BLaER1 (cell line): ENCODE measurements at regions not wholly inside any gene's neighbourhood (a gene's known extent, or its start where the extent isn't known, plus 50 kb on each side); places are given as distances from the start of the nearest gene placed in this dataset.

Experiments used
- H3K27ac ChIP-seq: shearing (Covaris generic); formaldehyde crosslinking; 2 replicates; pipeline ENCODE4 v1.8.1; 2022
- H3K27me3 ChIP-seq: shearing (Covaris generic); formaldehyde crosslinking; 2 replicates; pipeline ENCODE4 v1.8.1; 2022
- H3K36me3 ChIP-seq: shearing (Covaris generic); formaldehyde crosslinking; 2 replicates; pipeline ENCODE4 v1.8.1; 2022
- H3K4me1 ChIP-seq: shearing (Covaris generic); formaldehyde crosslinking; 2 replicates; pipeline ENCODE4 v1.8.1; 2022
- H3K4me2 ChIP-seq: shearing (Covaris generic); formaldehyde crosslinking; 2 replicates; pipeline ENCODE4 v1.8.1; 2022
- H3K4me3 ChIP-seq: shearing (Covaris generic); formaldehyde crosslinking; 2 replicates; pipeline ENCODE4 v1.8.1; 2022
- H3K9ac ChIP-seq: shearing (Covaris generic); formaldehyde crosslinking; 2 replicates; pipeline ENCODE4 v1.8.1; 2022
- H3K9me3 ChIP-seq: shearing (Covaris generic); formaldehyde crosslinking; 2 replicates; pipeline ENCODE4 v1.8.1; 2022
- H4K20me1 ChIP-seq: shearing (Covaris generic); formaldehyde crosslinking; 2 replicates; pipeline ENCODE4 v1.8.1; 2022
- Cebpa-rat ChIP-seq: shearing (Covaris generic); IDR thresholded peaks from 2 replicates; pipeline ENCODE4 v1.8.1; 2022

DNA sequence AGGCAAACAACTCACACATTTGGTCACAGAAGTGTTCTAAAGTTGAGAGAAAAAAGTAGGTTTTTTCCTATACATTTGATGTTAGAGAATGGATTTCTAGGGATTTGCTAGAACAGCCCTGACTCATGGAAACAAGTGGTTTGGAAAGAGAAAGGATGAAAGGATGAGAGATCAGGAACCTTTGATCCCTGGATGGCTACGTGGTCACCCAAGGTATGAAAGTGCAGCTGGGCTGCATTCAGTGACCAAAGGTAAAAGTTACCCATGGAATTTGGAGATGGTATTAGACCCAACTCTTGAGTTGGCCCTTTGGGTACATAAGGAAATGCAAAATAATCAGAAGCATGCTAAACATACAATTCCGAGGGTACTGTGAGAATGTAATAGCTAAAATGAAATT, 61.3 kb upstream of the SPIN1 start:
- no peak for TF ChIP-seq Cebpa-rat
- Histone ChIP-seq H3K4me2 (peak overlapping the region; percentile 65), H3K4me3 (no peak overlapping the region), H3K27me3 (no peaks in the 10 kb centered on the region), H3K36me3 (no peaks in the 10 kb centered on the region), H3K9me3 (peaks cover 24% of the 10 kb centered on the region), H4K20me1 (no peaks in the 10 kb centered on the region), H3K9ac (no peak overlapping the region), H3K4me1 (peaks cover 76% of the 10 kb centered on the region), H3K27ac (peak overlapping the region; percentile 99)

DNA sequence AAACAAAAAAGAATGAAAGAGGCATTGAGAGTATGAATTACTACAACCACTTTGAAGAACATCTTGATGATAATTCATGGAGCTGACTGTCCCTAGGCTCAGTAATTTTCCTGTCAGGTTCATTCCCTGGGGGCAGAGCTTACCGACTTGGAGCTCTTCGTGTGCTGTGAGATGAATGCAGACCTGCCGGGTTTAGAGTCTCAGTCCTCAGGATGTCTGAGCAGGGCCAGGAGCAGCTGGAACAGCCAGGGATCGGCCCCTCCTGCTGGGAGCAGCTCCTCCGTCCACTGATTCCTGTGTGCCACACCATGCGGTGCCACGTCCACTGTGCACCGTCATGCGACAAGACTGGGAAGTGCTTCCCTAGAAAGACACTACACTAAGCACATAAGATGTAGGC, 62.2 kb upstream of the SPIN1 start:
- Histone ChIP-seq H3K9ac (0 out of 2 replicates have a peak overlapping the region, but pooled peaks have one; percentile 30), H3K36me3 (no peaks in the 10 kb centered on the region), H4K20me1 (no peaks in the 10 kb centered on the region), H3K27me3 (no peaks in the 10 kb centered on the region), H3K4me1 (peaks cover 79% of the 10 kb centered on the region), H3K9me3 (peaks cover 24% of the 10 kb centered on the region), H3K4me2 (peak overlapping the region; percentile 65), H3K4me3 (no peak overlapping the region), H3K27ac (peak overlapping the region; percentile 99)
- TF ChIP-seq Cebpa-rat, result no peak

DNA sequence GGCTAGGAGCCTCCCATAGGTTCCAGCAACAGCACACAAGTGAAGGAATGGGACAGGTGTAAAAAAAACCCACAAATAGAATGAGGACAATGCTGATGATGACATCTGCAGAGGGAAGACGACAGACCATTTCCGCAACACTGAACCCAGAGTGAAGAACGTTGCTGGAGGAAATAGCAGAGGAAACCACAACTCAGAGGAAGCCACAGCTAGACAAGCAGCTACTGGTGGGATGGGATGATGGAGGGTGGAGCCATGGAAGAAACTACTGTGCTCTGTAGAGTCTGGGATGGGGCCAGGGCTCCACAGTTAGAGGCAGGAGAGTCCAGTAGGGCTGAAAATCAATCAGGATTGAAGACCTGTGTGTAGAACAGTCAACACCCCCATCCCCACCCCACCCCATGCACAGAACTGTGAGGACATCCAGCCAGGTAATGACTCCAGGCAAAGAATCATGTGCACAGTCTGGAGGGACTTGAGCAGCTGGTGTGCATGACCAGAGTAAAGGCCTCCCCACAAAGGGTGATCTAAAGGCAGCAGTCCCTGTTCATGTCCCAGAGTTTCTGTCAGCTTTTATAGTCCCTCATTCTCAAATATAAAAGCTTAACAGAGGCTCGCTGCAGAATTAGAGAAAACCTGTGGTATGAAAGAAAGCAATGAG, 65.2 kb upstream of the SPIN1 start:
- Histone ChIP-seq H3K4me1 (peaks cover 96% of the 10 kb centered on the region), H3K9me3 (no peaks in the 10 kb centered on the region), H3K9ac (peak overlapping the region; percentile 90), H3K36me3 (no peaks in the 10 kb centered on the region), H3K27me3 (no peaks in the 10 kb centered on the region), H3K4me2 (peak overlapping the region; percentile 65), H4K20me1 (no peaks in the 10 kb centered on the region), H3K27ac (peak overlapping the region; percentile 99), H3K4me3 (peak overlapping the region; percentile 32; the same call in 1 of the 2 replicates)
- TF ChIP-seq Cebpa-rat, result peak; percentile 73

DNA sequence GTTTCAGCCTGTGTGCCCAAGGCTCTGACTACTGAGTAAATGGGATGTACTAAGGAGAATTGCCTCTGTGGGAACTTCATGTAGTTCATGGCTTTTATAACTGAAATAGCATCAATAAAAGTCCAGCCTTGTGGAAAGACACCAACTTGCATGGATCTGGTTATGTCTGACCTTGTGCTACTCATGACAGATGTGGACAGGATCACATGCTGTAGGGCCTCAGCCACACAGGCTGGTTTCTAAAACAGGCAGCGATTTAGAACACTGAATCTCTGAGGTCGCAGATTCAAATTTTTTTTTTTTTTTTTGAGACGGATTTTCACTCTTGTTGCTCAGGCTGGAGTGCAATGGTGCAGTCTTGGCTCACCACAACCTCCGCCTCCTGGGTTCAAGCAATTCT, 66.5 kb upstream of the SPIN1 start:
- Histone ChIP-seq H3K27ac (peak overlapping the region; percentile 99), H3K4me1 (peaks cover 93% of the 10 kb centered on the region), H3K4me2 (peak overlapping the region; percentile 65), H3K9me3 (no peaks in the 10 kb centered on the region), H4K20me1 (no peaks in the 10 kb centered on the region), H3K36me3 (no peaks in the 10 kb centered on the region), H3K9ac (peak overlapping the region; percentile 90; the same call in 1 of the 2 replicates), H3K4me3 (no peak overlapping the region), H3K27me3 (no peaks in the 10 kb centered on the region)
- no peak for TF ChIP-seq Cebpa-rat

DNA sequence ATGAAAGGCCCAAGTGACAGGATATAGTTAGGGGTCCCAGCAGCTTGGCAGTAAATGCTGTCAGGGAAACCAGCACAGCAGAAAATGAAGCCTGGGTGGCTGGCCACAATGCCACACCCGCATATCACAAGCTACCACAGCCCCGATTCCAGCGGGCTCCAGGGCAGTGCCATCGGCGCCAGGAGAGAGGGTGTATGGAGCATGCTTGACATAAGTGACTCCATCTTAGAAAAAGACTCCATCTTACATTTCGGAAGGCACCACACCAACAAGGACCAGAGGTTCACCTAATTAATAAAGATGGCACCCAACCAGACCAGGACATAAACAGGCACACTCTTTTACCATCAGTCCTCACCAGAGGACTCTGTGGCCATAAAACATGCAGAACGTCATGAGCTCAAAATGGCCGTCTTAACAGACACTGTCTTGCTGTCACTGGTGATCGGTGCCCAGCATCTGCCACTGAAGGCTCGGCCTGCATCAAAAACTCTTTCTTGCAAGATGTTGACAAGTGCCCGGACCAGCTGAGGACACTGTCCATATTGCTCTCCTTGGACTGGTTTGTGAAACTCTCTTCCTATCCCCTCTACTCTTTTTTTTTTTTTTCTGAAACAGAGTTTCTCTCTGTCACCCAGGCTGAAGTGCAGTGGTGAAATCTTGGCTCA, 67.4 kb upstream of the SPIN1 start:
- no peaks in the 10 kb centered on the region for H3K36me3 ChIP-seq
- H3K4me3 ChIP-seq, result no peak overlapping the region
- H4K20me1 ChIP-seq, result no peaks in the 10 kb centered on the region
- H3K9ac ChIP-seq, result peak overlapping the region; percentile 90; the same call in 1 of the 2 replicates
- no peaks in the 10 kb centered on the region for H3K9me3 ChIP-seq
- peaks cover 93% of the 10 kb centered on the region for H3K4me1 ChIP-seq
- no peak for TF ChIP-seq Cebpa-rat
- H3K4me2 ChIP-seq, result peak overlapping the region; percentile 65
- no peaks in the 10 kb centered on the region for H3K27me3 ChIP-seq
- peak overlapping the region; percentile 99 for H3K27ac ChIP-seq

DNA sequence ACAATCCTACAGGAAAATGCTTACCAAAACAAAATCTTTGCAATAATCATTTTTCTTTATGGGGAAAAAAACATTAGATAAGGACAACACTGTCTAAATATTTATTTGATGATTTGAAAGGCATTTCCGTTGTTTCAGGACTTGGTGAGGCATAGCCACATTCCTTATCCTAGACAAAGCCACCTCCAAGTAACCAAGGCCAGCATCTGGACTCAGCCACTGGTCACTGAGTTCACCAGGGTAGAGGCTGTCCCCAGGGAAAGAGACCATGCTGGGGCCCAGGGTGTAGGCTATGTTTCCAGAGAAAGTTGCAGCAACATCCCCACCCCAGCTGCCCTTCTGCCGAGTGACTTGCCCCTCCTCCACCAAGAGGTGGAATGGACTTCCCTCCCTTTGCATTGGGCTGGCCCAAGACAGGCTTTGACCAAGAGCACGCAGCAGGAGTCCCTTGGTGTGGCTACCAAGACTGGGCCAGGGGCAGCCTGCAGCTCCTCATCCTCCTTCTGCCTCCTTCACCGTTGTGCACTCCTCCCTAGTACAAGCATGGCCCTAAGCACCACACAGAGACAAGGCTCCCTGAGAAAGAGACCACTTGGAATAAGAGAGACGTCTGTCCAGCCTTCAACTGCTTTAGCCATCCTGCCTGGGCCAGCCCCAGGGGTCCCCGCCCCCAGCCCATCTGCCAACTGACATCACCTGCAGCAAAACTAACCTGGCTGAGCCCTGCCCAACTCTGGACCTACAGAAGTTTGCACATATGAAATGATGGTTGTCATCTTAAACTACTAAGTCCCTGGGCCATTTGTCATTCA, 68.1 kb upstream of the SPIN1 start:
- Histone ChIP-seq H3K9ac (peak overlapping the region; percentile 4; the same call in 1 of the 2 replicates), H3K4me3 (no peak overlapping the region), H3K27me3 (no peaks in the 10 kb centered on the region), H4K20me1 (no peaks in the 10 kb centered on the region), H3K9me3 (no peaks in the 10 kb centered on the region), H3K36me3 (no peaks in the 10 kb centered on the region), H3K27ac (peak overlapping the region; percentile 99), H3K4me2 (peak overlapping the region; percentile 65), H3K4me1 (peaks cover 93% of the 10 kb centered on the region)
- no peak for TF ChIP-seq Cebpa-rat

DNA sequence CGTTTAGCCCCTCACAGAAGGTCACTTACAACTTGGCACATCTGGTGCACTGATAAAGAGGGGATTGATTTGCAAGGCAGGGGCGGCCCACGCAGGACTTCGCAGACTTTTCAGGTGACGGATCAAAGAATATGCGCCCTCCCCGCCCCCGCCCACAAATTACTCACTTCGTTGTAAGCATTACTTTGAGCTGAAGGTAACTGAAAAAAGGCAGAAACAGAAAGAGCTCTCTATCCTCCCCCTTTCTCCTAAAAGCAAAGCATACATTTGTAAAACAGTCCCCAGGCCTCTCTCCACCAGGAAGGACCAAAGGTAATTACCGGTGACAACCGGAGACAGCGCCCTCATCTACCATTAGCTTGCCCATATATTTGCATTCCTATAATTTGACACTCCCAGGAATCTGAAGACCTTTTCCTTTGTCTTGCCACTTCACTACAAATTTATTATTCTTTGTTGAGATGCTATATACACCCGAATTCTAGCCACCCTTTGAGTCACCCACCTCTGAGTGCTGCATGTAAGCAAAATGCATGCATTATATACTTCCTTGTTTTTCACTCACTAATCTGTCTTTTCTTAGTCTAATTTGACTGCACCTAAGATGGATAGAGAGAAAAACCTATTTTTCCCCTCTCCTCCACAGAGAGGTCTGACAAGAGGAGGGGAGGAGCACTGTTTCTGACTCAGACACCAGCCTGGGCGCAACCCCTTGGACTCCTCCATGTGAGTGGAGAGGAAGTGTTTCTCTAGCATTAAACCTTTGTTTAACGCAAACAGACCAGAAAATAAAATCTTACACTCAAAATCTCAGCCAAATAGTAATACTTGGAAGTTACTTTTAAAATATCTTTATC, 74.7 kb upstream of the SPIN1 start:
- Histone ChIP-seq H4K20me1 (no peaks in the 10 kb centered on the region), H3K27me3 (no peaks in the 10 kb centered on the region), H3K4me3 (no peak overlapping the region), H3K27ac (peak overlapping the region; percentile 80), H3K4me2 (peak overlapping the region; percentile 80), H3K36me3 (no peaks in the 10 kb centered on the region), H3K9me3 (no peaks in the 10 kb centered on the region), H3K4me1 (peaks cover 95% of the 10 kb centered on the region), H3K9ac (peak overlapping the region; percentile 8; the same call in 1 of the 2 replicates)
- TF ChIP-seq Cebpa-rat, result no peak

DNA sequence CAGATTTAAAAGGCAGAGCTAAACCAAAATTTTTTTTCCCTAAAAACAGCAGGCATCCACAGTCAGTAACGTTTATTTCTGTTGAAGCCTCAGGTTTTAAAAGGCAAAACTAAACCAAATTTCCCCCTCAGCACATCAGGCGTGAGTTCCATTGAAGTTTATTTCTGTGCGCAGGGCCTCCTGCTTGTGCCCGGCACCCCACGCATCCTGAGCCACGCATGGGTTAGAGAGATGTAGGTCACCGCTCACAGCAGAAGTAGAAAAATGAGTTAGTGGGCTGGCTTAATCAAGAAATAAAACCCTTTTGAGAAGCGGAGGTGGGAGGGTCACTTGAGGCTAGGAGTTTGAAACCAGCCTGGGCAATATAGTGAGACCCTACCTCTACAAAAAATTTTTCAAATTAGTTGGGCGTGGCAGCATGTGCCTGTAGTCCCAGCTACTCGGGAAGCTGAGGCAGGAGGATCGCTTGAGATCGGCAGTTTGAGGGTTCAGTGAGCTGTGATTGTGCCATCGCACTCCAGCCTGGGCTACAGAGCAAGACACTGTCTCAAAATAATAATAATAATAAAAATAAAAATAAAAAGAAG, 75.6 kb upstream of the SPIN1 start:
- no peak for TF ChIP-seq Cebpa-rat
- Histone ChIP-seq H3K9ac (no peak overlapping the region; the same call in 1 of the 2 replicates), H3K9me3 (no peaks in the 10 kb centered on the region), H3K4me2 (peak overlapping the region; percentile 80), H3K36me3 (no peaks in the 10 kb centered on the region), H3K4me1 (peaks cover 95% of the 10 kb centered on the region), H3K27ac (peak overlapping the region; percentile 80), H3K27me3 (no peaks in the 10 kb centered on the region), H3K4me3 (no peak overlapping the region), H4K20me1 (no peaks in the 10 kb centered on the region)

DNA sequence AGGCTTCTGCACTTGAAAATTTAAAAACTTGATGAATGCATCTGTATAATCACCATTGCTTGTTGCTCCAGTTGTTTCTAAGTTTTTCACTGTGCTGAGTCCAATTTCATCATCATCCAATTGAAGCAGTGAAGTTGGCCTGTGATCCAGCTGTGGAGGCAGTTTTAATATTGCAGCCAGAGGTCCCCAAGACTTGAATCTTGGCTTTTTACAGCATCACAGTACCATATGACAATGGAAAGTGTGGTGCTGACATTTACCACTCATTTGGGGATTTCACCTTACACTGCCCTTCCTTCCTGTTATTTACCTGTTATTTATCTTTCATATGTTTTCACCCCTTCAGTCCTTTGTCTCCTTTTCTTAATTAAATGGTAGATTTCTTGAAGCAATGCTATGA, 76.2 kb upstream of the SPIN1 start:
- TF ChIP-seq Cebpa-rat, result no peak

More for the DNA sequence above, 76.2 kb upstream of the SPIN1 start:
- Histone ChIP-seq H4K20me1 (no peaks in the 10 kb centered on the region), H3K4me3 (no peak overlapping the region), H3K27me3 (no peaks in the 10 kb centered on the region), H3K27ac (peak overlapping the region; percentile 80), H3K9me3 (no peaks in the 10 kb centered on the region), H3K36me3 (no peaks in the 10 kb centered on the region), H3K9ac (no peak overlapping the region), H3K4me2 (peak overlapping the region; percentile 80), H3K4me1 (peaks cover 98% of the 10 kb centered on the region)
